Kidney glomerular epithelial cell (primary cell): ENCODE measurements at regions not wholly inside any gene's neighbourhood (a gene's known extent, or its start where the extent isn't known, plus 50 kb on each side); places are given as distances from the start of the nearest gene placed in this dataset.
A peak's percentile ranks its signal among the peaks of the same experiment; 100 is the strongest.

Experiments used
- DNase-seq: peaks from one replicate; lab custom pipeline; 2025; lab: John Stamatoyannopoulos, UW

DNA sequence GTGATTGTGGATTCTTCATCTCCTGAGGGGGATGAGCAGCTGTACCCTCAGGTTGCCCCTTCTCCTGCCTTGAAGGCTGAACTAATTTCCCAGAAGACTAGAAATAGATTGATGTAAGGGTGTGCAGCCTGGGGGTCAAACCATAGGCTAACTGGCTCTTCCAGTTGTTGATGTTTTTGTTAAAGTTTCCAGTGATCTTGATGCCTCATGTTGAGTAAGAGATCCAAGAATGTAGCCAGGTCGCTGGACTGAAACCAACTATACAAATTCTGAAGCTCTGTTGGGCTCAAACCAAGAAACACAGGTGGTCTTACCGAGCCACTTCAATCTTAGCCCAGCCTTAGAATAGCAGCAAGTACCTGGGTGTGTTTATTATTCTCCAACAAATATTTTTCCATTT, 391.8 kb downstream of the KLF5 start:
- peak; percentile 31 for DNase-seq

DNA sequence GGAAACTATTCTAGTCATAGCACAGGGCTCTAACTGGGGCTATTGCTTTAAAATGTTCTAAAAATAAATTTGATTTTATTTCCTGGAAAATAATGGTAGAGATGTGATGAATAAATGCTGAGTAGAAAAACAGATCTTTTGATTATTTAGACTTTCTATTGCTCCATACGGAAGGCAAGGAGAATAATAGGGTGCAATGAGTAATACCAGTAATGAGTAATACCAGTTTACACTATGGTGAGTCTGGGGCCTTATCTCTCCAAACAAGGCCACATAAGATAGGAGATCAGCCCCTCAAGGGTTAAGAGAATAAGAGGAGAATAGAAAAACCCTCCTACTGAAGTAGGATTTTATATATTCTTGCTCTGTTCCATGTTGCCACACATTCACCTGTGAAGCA, 390.4 kb downstream of the KLF5 start:
- no peak for DNase-seq

DNA sequence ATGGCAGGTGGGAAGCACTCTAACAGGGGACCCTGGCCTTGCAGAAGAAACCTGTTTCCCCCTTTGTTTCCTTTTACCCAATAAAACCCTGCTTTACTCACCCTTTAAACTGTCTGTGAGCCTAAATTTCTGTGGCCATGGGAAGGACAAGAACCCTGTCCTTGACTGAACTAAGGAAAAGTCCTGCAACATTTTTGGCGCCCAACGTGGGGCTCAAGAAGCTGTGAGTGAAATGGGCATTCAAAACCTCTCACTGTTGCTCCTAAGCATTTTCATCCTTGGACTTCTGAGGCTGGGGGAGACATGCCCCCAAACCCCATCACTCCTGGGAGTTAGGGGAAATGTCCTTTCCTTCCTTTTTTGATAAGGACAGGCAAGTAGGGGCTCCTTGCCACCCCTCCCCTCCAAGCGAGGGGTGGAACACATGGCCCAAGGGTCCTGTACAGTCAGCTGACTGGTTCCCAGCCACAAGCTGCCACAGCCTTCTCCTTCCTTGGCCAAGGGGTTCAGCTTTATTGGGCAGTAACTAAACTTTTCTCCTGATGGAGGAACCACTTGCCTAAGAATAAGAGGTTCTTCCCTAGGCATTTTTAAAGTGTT, 381.6 kb downstream of the KLF5 start:
- no peak for DNase-seq

DNA sequence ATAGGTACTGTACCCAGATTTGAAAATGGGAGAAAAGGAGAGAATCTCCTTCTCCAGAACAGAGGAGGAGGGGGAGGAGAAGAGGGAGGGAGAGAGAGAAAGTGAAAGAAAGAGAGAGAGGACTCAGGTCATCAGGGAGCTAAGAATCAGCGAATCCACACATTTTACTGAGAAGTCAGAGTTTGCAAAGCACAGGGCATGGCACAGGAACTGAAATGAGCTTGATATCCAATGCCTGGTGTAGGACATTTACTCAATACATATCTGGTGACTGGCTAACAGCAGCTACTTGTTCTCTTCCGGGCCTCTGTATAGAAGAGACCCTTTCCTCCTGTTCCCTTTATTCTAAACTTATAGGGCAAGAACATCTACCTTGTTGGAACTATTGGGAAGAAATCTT, 375.1 kb downstream of the KLF5 start:
- no peak for DNase-seq

DNA sequence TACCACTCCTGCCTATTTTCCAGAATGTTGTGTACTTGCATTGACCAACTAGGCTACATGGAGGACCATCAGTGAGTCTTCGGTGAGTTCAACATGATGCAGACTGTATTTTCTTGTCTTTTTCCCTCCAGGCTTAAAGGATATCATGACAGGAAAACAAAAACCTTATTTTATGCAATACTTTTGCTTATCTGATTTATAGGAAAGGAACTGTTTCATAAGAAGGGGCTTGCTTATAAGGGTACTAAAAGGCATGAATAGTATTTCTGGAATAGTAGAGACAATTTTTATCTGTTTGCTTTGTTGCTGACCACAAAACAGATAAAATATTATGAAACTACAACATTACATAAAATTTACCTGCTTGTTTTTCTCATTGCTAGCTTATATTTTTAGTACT, 374.7 kb downstream of the KLF5 start:
- DNase-seq = no peak

DNA sequence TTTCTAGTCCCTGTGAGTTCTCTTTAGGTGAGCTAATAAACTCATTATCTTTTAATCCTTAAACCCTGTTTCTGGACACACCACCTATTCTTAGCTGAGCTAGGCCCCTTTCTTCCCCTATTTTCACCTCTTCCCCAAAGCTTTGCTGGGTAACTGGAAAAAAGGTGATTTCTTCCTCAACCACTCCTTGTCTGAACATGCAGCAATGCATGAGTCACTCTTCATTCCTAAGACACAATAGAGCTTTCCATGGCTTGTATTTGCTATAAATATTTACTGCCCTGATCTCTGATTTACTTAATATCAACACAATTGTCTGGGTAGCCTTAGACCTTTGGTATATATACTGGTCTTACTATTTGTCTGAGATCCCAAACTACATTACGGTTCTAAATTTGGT, 370.9 kb downstream of the KLF5 start:
- DNase-seq = peak; percentile 57

DNA sequence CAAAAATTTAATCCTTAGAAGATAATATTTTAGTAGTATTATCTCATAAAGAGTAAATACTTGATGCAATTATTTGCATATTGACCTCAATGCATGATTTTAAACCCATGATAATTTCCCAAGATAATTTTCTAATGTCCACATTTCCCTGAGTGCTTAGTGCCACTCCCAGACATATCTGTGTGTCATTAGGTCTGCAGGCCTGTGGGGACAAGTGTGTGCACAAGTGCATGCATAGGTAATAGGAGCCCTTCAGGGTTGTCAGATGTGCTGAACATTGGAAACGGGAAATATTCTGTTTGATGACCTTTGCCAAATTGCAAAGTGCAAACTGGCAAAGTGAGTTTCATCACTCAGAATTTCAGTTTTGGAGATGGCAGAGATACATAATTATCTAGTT, 369.9 kb downstream of the KLF5 start:
- no peak for DNase-seq

DNA sequence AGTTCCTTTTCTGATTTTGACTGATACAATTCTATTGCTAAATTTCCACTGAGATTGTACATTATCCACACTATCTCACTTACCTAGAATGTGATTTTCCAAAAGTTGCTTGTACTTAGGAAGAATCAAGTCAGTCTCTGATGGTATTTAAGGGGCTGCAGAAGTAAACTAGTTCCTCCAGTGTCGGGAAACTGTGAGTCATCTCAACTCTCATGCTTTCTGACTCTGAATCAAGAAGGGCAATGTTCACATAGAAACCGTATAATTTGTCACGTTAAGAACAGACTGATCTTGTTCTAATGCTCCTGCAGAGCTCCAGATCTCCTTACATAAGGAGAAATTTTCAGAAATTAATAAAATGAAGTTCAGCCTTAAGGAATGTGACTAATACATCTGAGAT, 369.3 kb downstream of the KLF5 start:
- peak; percentile 36 for DNase-seq

DNA sequence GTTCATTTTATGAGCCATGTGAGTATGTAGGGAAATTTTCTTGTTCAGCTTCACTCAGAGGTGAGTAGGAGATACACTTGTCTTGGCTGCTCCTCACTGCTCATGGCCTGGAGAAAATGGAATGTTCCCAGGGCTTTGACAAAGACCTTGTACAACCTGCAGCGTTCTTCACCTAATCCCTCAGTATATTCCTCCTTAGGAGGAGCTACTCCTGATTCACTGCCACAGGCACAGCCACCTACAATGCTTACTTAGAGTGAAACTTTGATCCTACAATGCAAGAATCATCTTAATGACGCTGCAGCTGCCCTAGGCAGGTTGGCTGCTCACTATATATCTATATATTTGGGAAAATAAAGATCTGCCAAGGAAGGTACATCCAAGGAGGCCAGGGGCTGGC, 364.2 kb downstream of the KLF5 start:
- DNase-seq = no peak

DNA sequence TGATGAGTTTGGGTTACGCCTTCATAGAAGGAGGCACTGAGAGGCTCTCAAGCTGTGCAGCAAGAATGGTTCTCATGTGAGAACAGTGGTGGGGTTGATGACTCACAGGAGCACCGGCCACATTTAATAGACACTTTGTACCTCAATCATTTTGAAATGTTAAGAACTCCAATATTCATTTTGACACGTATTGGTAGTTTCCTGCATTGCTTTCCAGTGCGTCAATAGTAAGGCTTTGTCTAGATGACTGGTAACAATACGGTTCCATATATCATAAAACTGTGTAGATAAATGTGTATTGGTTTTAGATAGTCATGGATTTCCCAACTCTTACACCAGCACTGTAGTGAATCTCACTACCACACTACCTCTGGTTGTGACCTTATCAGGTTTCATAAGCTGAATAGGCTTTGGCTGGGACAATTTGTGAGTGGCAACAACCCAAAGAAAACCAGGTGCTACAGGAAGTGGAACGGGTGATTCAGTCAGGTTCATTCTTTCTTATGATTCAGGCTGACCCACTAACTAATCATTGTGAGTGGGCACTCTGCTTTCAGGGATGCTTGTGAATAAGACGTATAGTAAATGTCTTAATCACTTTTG, 362.6 kb downstream of the KLF5 start:
- DNase-seq = peak; percentile 43

DNA sequence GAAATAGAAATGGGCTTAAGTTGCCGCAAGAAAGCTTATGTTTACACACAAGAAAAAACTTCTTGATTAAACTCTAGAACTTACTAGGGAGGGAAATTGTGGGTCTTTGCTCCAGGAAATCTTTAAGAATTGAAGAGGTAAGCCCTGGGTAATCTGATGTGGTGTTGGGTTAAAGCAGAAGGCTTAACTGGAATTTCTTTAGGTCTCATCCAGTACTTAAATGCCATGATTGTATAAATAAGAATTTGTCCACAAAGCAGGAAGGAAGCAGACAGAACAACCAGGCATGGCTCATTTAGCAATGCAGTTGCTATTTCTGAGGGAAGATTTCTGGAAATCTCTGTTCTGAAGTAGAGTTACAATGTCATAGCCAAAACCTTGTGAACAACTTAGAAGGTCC, 360.4 kb downstream of the KLF5 start:
- DNase-seq = no peak

DNA sequence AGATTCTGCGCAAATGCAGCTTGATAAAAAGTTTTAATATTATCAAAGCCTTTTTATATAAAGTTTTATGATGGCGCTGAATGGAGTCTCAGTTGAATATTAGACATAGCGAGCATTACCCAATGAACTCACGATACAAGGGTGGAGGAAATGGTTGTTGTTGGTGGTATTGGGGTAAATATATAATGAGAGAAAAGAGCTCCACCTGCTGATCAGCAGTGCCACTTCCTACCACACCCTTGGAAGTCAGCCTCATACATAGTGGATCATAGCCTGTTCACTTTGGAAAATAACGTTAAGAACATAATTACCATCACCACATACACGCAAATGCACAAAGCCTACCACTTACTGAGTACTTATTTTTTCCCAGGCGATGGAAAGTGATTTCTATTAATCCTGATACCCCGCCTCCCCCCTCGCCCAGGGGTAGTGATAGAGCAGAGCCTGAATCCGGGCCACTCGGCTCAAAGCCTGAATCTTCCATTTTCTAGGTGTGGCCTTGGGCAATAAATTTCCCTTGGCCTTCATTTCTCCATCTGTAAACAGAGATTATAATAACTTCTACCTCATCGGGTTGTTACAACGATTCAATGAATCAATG, 358.3 kb downstream of the KLF5 start:
- peak; percentile 8 for DNase-seq

DNA sequence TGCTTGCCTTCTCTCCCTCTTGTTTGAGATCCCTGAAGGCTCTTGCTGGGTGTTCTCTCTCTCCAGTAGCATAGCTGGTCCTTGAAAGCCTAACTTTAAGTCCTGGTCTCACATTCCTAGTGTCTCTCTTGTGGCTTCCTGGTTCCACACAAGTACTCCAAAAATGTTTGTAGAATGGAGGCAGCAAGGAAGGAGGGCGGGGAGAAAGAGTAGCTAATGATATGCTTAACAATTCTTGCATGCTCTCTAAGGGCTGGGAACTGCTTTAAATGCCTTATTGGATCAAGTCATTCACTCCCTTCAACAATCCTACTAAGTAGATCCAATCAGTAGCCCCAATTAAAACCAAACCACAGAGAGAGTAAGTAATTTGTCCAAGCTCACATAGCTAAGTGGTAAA, 357.3 kb downstream of the KLF5 start:
- DNase-seq = no peak

DNA sequence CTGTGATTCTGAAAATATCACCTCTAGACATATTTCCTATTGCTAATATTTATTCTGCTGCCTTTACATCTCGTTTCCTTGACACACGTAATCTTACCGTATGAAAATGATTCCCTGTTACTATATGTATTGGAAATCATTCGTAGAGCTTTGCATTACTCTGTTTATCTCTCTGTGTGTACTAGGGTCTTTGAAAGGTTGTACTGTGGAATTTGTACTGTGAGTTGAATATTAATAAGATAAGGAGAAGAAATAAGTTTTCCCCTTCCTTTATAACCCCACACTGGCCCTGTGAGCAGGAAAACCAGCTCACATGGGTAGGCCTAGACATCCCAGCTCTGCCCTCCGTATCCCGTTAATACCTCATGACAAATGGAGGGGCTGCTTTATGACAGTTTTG, 354.9 kb downstream of the KLF5 start:
- DNase-seq = no peak

DNA sequence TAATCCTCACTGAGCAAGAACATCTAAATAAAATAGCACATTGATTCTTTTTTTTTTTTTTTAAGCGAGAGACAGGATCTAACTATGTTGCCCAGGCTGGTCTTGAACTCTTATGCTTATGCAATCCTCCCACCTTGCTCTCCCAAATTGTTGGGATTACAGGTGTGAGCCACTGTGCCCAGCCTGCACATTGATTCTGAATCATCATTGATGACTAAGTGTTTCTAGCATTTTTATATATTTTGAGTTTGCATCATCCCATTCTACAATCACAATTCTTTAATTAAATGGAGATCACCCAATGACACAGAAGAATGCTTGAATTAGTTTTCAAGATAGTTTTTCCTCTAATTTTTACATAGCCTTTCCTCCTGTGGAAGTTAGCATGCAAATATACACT, 354.1 kb downstream of the KLF5 start:
- no peak for DNase-seq

DNA sequence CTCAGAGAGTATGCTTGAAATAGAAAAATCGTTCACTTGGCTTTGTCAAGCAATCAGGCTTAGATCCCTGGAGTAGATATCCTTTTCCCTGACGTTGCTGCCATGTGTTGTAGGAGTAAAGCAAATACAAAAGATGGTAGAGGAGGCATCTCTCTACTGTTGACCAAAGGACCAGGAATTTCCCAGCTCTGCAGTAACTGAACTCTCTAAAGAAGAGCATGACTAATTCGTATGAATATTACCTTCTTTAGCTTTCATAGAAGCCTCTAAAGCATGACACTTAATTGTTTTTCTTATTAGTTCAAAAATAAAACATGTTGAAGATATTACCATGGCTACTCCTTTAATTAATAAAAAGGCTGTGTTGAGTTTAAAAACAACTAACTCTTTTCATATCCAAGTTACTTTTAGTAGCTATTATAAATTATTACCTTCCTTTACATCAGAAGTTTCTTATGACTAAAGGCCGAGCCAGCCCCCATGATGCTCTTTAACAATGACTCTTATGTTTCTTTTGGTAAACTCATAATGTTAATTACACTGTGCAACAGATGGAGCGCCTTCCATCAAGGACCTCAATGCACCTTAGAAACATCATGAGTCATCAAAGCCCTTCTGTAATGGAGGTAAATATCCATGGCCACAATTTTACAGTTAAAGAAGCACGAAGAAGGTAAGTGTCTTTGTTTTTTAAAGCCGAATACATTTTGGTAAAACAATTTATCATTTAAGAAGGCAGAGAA, 352.4 kb downstream of the KLF5 start:
- DNase-seq = peak; percentile 41

DNA sequence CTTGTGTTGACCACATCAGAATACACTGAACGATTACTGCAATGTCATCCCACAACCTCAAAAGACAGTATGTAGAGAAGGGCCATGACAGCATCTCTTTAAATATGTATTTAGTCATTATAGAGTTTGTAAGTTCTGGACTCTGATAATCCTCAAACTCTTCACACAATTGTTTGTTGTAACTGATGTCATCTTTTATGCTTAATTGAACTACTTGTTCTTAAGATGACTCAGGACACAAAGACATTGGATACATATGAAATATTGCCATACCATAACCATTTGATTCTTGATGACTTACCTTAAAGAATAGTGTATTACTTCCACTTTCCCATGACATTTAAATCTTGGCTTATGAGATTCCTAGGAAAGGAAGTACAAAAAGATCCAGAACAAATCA, 347.6 kb downstream of the KLF5 start:
- DNase-seq = no peak

DNA sequence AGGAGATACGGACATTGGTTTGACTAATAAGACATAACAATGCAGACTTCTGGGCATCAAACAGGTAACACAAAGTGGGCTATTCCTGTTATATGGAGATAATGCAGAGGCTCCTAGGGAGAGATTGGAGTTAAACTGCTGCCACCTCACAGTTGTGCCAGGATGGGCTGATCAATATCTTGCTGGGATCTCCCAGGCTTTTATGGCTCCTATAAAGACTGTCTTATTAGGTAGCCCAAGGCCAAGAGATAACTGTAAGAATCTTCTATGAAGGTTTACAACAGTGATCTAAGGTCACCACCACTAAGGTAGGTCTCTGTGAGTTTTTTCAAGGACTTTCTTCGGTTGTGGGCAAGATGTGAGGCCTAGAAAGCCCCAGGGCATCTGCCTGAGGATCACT, 345.8 kb downstream of the KLF5 start:
- DNase-seq = no peak

DNA sequence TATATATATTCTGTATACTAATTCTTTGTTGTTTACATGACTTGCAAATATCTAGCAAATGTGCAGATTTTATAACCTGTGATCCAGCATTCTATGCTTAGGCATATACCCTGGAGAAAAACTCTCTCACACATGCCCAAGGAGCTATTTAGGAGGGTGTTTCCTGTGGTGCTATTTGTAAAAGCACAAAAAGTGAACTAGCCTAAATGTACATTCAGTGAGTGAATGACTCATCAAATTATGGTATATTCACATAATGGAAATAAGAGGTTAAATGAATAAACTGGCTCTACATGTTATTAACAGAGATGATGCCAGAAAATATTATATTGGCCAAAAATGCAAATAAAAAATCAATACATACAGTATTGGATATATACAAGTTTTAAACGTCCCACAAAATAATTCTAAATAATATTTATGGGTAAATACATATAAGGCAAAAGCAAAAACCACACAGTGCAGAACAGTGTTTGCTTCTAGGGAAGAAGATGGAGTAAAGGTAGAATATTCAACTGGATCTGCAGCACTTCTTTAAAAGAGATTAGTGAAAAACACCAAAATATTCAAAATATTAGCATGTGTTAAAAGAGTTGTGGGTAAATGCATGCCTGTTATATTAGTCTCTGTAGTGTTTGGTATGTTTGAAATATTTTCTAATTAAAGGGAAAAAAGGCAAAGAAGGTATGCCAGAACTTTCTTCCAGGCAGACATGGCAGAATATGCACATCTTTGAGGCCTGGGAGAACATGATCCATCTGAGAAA, 344.7 kb downstream of the KLF5 start:
- DNase-seq = no peak

DNA sequence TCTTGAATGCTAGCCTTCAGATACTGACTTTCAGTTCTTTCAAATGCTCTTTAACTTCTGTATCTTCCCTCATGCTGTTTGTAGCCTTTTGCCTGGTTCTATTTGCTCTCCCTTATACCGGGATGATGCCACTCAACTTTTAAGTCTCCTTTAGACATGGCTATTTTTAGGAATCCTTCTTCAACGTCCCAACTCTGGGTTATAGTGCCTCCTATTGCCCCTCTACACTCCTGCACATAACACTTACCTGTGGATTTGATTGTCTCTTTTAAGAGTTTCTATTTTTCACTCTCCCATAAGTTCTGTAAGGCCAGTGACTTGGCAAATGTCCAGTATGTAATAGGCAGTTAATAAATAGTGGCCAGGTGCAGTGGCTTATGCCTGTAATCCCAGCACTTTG, 343.0 kb downstream of the KLF5 start:
- DNase-seq = no peak

DNA sequence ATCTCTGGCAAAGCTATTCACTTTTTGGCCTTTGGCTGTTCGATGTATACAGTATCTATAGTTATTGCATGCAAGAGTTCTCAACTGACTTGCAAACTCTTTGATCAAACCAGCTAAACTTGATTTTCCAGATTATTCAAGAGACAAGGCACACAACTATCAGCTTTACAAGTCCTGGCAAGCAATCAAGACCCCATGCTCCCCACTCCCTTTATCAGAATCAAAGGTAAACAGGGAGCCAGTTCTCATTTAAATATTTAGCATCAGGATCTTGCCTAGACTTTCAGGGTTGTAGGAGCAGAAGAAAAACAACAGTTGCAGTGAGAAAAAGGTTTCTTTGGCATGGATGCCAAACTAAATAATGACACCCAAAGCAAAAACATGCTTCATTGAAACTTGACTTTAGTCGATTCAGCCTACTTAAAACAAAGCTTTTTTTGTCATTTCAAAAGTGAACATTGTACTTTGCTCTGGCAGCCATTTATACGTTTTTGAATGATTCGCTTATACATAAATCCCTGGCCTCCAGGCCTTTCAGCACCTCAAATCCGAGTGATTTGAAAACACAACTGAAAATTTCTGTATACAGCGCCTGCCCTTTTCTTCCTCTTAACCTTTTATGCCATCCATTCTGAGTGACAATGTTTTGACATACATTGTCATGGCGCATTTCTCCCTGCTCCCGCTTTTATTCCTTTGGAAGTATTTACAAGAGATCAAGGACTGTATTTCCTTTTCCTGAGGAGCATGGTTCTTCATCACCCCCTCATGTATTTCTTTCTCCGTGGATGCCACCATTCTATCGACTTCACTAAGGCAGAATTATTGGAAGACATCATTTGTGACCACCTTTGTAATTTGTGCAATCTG, 340.8 kb downstream of the KLF5 start:
- DNase-seq = no peak
